ENCODE measurements at regions not wholly inside any gene's neighbourhood (a gene's known extent, or its start where the extent isn't known, plus 50 kb on each side); places are given as distances from the start of the nearest gene placed in this dataset.

- TF ChIP-seq, protein P1, sequence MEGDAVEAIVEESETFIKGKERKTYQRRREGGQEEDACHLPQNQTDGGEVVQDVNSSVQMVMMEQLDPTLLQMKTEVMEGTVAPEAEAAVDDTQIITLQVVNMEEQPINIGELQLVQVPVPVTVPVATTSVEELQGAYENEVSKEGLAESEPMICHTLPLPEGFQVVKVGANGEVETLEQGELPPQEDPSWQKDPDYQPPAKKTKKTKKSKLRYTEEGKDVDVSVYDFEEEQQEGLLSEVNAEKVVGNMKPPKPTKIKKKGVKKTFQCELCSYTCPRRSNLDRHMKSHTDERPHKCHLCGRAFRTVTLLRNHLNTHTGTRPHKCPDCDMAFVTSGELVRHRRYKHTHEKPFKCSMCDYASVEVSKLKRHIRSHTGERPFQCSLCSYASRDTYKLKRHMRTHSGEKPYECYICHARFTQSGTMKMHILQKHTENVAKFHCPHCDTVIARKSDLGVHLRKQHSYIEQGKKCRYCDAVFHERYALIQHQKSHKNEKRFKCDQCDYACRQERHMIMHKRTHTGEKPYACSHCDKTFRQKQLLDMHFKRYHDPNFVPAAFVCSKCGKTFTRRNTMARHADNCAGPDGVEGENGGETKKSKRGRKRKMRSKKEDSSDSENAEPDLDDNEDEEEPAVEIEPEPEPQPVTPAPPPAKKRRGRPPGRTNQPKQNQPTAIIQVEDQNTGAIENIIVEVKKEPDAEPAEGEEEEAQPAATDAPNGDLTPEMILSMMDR (IDR thresholded peaks at IDR 0.05): no peak
- TF ChIP-seq POLR2A (IDR thresholded peaks at IDR 0.05): no peak
Measured at GRCh38 chr22:47609653-47610052, 847.2 kb downstream of the TBC1D22A start.

DNA sequence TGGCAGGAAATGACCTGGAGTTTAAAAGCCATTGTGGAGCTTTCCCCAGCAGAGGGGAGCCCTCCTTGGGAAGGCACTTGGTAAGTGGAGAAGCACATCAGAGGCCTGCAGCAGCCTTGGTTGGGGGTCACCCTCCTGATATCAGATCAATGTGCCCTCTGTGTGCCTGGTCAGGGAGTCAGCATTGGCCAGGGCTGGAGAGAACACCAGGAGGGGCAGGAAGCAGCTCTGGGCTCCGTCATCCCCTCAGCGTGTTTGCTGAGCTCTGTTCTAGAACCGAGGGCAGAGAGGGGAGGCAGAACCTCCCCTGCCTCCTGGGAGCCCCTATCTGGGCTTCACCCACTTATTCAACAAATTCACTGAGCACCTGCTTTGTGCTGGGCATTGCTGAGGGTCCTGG lies 846.0 kb downstream of the TBC1D22A start:
- TF ChIP-seq, protein P1 (IDR thresholded peaks at IDR 0.05): no peak
- TF ChIP-seq POLR2A (IDR thresholded peaks at IDR 0.05): no peak
- H3K9me3 ChIP-seq: no peaks in the 10 kb centered on the region

More at GRCh38 chr22:47609653-47610052, 847.2 kb downstream of the TBC1D22A start:
- DNase-seq: no peak
- Histone ChIP-seq H3K4me1 (no peaks in the 10 kb centered on the region), H3K36me3 (no peaks in the 10 kb centered on the region), H3K27me3 (peaks cover 0 to 27% (median 0%) of the 10 kb centered on the region in 4 donors), H3K4me3 (no peak overlapping the region), H3K27ac (no peak overlapping the region), H3K9me3 (no peaks in the 10 kb centered on the region)
- intact Hi-C loops (cut with DNase I): no loop called here
- WGBS, 2 donors: 74 to 81% methylated on average over 10 to 13 of the region's 13 CpGs

GRCh38 chr22:47607486-47607885 lies 845.0 kb downstream of the TBC1D22A start:
- H3K36me3 ChIP-seq: no peaks in the 10 kb centered on the region
- TF ChIP-seq, protein P1 (IDR thresholded peaks at IDR 0.05): no peak
- TF ChIP-seq POLR2A (IDR thresholded peaks at IDR 0.05): no peak
- intact Hi-C loops (cut with DNase I): no loop called here
- no peaks in the 10 kb centered on the region for H3K9me3 ChIP-seq
- peaks cover 0 to 29% (median 0%) of the 10 kb centered on the region in 4 donors for H3K27me3 ChIP-seq
- no peak overlapping the region for H3K4me3 ChIP-seq
- no peak overlapping the region for H3K27ac ChIP-seq
- no peaks in the 10 kb centered on the region for H3K4me1 ChIP-seq
- no peak for DNase-seq
- WGBS, 2 donors: 92 to 96% methylated on average over 4 of the region's 7 CpGs

More for the DNA sequence above, 846.0 kb downstream of the TBC1D22A start:
- intact Hi-C loops (cut with DNase I): no loop called here
- H3K27me3 ChIP-seq: peaks cover 0 to 27% (median 0%) of the 10 kb centered on the region in 4 donors
- no peak overlapping the region for H3K4me3 ChIP-seq
- no peak for DNase-seq
- H3K27ac ChIP-seq: no peak overlapping the region
- H3K4me1 ChIP-seq: no peaks in the 10 kb centered on the region
- H3K36me3 ChIP-seq: no peaks in the 10 kb centered on the region
- WGBS, 2 donors: 100% methylated on average over 1 of the region's 3 CpGs; no CpG with 5 or more reads in 1 of the 2 donors

- Histone ChIP-seq H3K36me3 (no peaks in the 10 kb centered on the region), H3K27ac (no peak overlapping the region), H3K4me1 (no peaks in the 10 kb centered on the region), H3K9me3 (no peaks in the 10 kb centered on the region), H3K4me3 (no peak overlapping the region), H3K27me3 (peaks cover 0 to 36% (median 0%) of the 10 kb centered on the region in 4 donors)
- 87 to 95% methylated on average over 4 to 6 of the region's 9 CpGs for WGBS, 2 donors
- intact Hi-C loops (cut with DNase I): no loop called here
- DNase-seq: no peak
- TF ChIP-seq POLR2A (IDR thresholded peaks at IDR 0.05): no peak
- TF ChIP-seq, protein P1 (IDR thresholded peaks at IDR 0.05): no peak
Measured at GRCh38 chr22:47606426-47606825, 844.0 kb downstream of the TBC1D22A start.

GRCh38 chr22:47605886-47606285 lies 843.4 kb downstream of the TBC1D22A start:
- DNase-seq: no peak
- 60 to 61% methylated on average over 5 of the region's 5 CpGs for WGBS, 2 donors
- intact Hi-C loops (cut with DNase I): no loop called here
- H3K9me3 ChIP-seq: no peaks in the 10 kb centered on the region
- H3K36me3 ChIP-seq: no peaks in the 10 kb centered on the region
- peaks cover 0 to 41% (median 0%) of the 10 kb centered on the region in 4 donors for H3K27me3 ChIP-seq
- no peak for TF ChIP-seq POLR2A (IDR thresholded peaks at IDR 0.05)
- H3K4me1 ChIP-seq: no peaks in the 10 kb centered on the region
- H3K4me3 ChIP-seq: no peak overlapping the region
- no peak overlapping the region for H3K27ac ChIP-seq

- WGBS, 2 donors: 66 to 91% methylated on average over 10 to 15 of the region's 15 CpGs
- H3K4me1 ChIP-seq: no peaks in the 10 kb centered on the region
- no peak overlapping the region for H3K4me3 ChIP-seq
- TF ChIP-seq, protein P1 (IDR thresholded peaks at IDR 0.05): no peak
- TF ChIP-seq POLR2A (IDR thresholded peaks at IDR 0.05): no peak
- DNase-seq: no peak
- peaks cover 0 to 44% (median 0%) of the 10 kb centered on the region in 4 donors for H3K27me3 ChIP-seq
- no peak overlapping the region for H3K27ac ChIP-seq
- H3K9me3 ChIP-seq: no peaks in the 10 kb centered on the region
- intact Hi-C loops (cut with DNase I): no loop called here
- H3K36me3 ChIP-seq: no peaks in the 10 kb centered on the region
Measured at GRCh38 chr22:47605441-47605840, 843.0 kb downstream of the TBC1D22A start.

Measured in esophagus squamous epithelium (tissue), 5 donors.